ENCODE measurements at regions not wholly inside any gene's neighbourhood (a gene's known extent, or its start where the extent isn't known, plus 50 kb on each side); places are given as distances from the start of the nearest gene placed in this dataset.

DNA sequence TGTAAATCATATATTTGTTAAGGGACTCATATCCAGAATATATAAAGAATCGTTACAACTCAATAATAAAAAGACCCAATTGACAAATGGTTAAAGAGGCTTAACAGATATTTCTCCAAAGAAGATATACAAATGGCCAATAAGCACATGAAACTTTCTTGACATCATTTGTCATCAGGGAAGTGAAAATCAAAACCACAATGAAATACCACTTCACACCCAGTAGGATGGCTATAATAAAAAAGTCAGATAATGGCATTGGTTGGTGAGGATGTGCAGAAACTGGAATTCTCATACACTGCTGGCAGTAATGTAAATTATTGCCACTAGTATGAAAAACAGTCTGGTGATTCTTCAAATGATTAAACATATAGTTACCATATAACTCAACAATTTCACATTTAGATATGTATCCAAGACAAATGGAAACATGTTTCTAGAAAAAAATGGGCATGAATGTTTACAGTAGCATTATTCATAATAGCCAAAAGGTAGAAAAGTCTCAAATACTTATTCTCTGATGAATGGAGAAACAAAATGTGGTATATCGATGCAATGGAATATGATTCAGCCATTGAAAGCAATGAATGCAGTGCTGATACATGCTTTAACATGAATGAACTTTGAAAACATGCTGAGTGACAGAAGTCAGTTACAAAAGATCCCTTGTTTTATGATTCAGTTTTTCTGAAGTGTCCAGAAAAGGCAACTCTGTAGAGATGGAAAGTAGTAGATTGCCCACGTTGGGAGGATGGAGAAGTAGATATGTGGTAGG lies 304.6 kb upstream of the ZEB2 start:
- H3K4me3 Mint-ChIP-seq: no peak overlapping the region
- POLR2A ChIA-PET: no interaction called here
- no peak overlapping the region for H3K27ac Mint-ChIP-seq
- CTCF ChIA-PET: no interaction called here
- DNase-seq: no peak
- H3K4me1 Mint-ChIP-seq: no peaks in the 10 kb centered on the region
- H3K36me3 Mint-ChIP-seq (ENCODE audit: low read depth): no peaks in the 10 kb centered on the region
- H3K9me3 Mint-ChIP-seq: no peaks in the 10 kb centered on the region
- H3K27me3 Mint-ChIP-seq: peaks cover 3% of the 10 kb centered on the region

DNA sequence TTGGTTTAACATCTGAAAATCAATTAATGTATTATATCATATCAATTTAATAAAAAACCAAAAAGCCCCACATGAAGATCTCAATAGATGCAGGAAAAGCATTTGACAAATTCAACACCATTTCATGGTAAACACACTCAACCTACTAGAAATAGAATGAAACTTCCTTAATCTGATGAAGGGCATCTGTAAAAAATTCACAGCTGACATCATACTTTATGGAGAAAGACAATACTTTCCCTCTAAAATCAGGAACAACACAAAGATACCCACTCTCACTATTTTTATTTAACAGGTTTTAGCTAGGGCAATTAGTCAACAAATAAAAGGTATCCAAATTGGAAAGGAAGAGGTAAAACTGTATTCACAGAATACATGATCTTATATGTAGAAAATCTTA lies 303.0 kb upstream of the ZEB2 start:
- H3K4me3 Mint-ChIP-seq: no peak overlapping the region
- ChIA-PET CTCF (no interaction called here), POLR2A (no interaction called here)
- DNase-seq: no peak
- no peaks in the 10 kb centered on the region for H3K36me3 Mint-ChIP-seq (ENCODE audit: low read depth)
- H3K27me3 Mint-ChIP-seq: no peaks in the 10 kb centered on the region
- no peaks in the 10 kb centered on the region for H3K4me1 Mint-ChIP-seq
- H3K9me3 Mint-ChIP-seq: no peaks in the 10 kb centered on the region
- H3K27ac Mint-ChIP-seq: no peak overlapping the region

DNA sequence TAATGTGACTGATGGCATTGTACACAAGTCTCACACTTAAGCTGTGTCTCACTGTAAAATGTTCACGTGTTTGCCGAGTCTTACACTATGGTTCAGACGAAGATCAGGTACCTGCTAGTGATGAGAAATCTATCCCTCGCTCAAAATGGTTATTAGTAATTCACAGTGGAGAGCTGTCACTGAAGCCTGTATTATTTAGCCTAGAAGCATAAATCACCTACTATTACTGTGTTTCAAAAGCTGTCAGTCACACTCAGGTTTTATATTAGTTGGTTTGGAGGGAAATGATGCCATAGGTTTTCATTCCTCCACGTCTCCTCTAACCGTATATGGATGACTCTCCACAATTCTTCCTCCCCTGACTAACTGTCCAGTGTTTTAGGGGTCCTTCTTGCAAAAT lies 292.4 kb upstream of the ZEB2 start:
- Mint-ChIP-seq H3K4me1 (no peaks in the 10 kb centered on the region), H3K9me3 (no peaks in the 10 kb centered on the region), H3K27ac (no peak overlapping the region), H3K36me3 (ENCODE audit: low read depth) (no peaks in the 10 kb centered on the region), H3K4me3 (no peak overlapping the region), H3K27me3 (peaks cover 2% of the 10 kb centered on the region)
- CTCF ChIA-PET: no interaction called here
- no peak for DNase-seq
- POLR2A ChIA-PET: no interaction called here

DNA sequence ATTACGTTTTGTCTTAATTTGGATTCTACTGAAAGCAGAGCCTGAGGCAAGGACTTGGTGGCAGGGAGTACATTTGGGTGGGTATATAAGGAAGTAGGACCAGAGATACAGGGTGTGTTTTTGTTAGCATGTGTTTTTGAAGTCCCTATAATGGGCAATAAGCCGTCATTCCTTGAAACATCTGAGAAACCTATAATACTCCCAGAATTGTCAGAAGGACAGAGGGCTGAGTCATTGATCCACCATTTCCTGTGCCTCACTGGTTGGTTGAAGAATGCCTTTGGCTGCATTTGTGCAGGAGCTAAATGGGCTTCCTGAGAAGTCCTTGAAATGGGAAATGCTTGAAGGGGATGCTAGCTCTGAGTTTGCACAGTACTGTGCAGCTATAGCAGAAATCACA lies 281.8 kb upstream of the ZEB2 start:
- no peak for DNase-seq

DNA sequence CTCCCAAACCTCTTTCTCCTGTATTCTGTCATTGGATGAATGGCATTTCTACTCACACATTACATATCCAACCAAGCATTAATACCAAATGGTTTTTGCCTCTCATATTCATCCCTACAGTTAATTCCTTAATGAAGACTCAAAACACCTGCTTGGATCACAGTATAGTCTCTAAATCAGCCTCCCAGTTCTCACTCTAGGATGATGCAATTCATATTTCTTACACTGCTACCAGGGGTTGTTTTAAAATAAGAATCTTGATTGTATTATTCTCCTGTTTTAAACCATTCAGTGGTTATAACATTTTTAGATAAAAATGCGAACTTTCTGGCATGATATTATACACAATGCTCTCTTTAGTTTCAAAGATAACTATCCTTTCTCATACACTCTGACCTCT lies 281.4 kb upstream of the ZEB2 start:
- POLR2A ChIA-PET: no interaction called here
- H3K4me3 Mint-ChIP-seq: no peak overlapping the region

More for the DNA sequence above, 281.8 kb upstream of the ZEB2 start:
- H3K27ac Mint-ChIP-seq: no peak overlapping the region
- peaks cover 2% of the 10 kb centered on the region for H3K27me3 Mint-ChIP-seq
- no peaks in the 10 kb centered on the region for H3K9me3 Mint-ChIP-seq
- no peaks in the 10 kb centered on the region for H3K4me1 Mint-ChIP-seq
- no peaks in the 10 kb centered on the region for H3K36me3 Mint-ChIP-seq (ENCODE audit: low read depth)
- ChIA-PET CTCF (no interaction called here), POLR2A (no interaction called here)
- no peak overlapping the region for H3K4me3 Mint-ChIP-seq

DNA sequence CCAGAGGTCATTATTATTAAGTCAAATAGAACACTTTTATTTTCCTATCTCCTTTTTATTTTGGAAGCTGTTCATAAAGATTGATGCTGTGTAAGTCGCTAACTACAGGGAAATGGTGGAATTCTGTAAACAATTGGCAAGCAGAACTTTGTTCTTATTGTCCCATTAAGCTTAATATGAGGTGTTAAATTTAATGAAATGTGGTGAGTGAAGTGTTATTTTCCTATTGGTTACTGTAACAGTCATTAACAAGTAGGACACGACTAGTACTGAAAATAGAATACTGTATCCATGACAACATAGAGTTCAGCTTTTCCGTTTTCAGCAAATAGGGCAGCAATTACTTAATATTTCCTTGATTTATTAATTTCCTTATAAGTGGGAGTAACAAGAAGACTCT lies 279.1 kb upstream of the ZEB2 start:
- ChIA-PET CTCF (no interaction called here), POLR2A (no interaction called here)
- DNase-seq: no peak
- Mint-ChIP-seq H3K4me1 (no peaks in the 10 kb centered on the region), H3K9me3 (no peaks in the 10 kb centered on the region), H3K4me3 (no peak overlapping the region), H3K27me3 (peaks cover 2% of the 10 kb centered on the region), H3K27ac (no peak overlapping the region), H3K36me3 (ENCODE audit: low read depth) (no peaks in the 10 kb centered on the region)

More for the DNA sequence above, 281.4 kb upstream of the ZEB2 start:
- H3K27me3 Mint-ChIP-seq: peaks cover 2% of the 10 kb centered on the region
- H3K4me1 Mint-ChIP-seq: no peaks in the 10 kb centered on the region
- CTCF ChIA-PET: no interaction called here
- H3K36me3 Mint-ChIP-seq (ENCODE audit: low read depth): no peaks in the 10 kb centered on the region
- DNase-seq: no peak
- H3K27ac Mint-ChIP-seq: no peak overlapping the region
- H3K9me3 Mint-ChIP-seq: no peaks in the 10 kb centered on the region

DNA sequence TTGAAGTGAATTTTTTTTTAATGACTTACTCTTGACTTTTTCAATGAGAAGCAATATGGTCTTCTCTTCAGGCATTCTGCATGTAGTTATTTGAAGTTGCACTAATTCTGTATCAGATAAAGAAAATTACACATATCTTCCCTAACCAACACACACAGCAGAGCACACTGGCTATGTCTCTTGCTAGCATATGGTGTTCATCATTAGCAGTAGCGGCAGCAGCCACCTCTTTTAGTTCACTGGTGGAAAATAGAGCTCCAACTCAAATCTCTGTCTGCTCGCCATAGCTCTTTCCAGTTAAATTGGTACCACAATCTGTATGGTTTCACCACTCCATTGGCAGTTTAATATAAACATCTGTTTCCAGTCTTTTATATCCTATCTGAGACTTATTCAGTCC lies 278.1 kb upstream of the ZEB2 start:
- DNase-seq: no peak
- H3K4me3 Mint-ChIP-seq: no peak overlapping the region
- no peaks in the 10 kb centered on the region for H3K4me1 Mint-ChIP-seq
- peaks cover under 1% of the 10 kb centered on the region for H3K27me3 Mint-ChIP-seq
- H3K36me3 Mint-ChIP-seq (ENCODE audit: low read depth): no peaks in the 10 kb centered on the region
- no peaks in the 10 kb centered on the region for H3K9me3 Mint-ChIP-seq
- CTCF ChIA-PET: no interaction called here
- H3K27ac Mint-ChIP-seq: no peak overlapping the region
- POLR2A ChIA-PET: no interaction called here

DNA sequence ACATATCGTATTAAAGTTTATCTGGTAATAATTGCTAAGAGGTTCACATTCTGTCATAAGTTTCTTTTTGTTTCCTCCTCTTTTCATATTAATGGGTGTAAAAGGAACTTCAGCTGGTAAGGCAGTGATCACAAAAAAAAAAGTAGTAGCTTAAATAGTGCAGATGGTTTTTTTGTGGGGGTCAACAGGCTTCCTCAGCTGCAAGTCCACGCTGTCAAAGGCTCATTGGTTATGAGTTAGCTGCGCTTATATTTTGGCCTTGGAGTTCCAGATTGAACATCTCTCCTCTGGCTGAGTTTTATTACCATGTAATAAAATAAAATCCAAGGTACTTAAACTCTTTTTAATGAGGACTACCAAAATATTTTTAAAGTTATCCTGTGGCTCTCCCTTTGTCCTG lies 277.0 kb upstream of the ZEB2 start:
- CTCF ChIA-PET: no interaction called here
- Mint-ChIP-seq H3K27me3 (no peaks in the 10 kb centered on the region), H3K36me3 (ENCODE audit: low read depth) (no peaks in the 10 kb centered on the region), H3K4me1 (no peaks in the 10 kb centered on the region), H3K4me3 (no peak overlapping the region), H3K27ac (no peak overlapping the region), H3K9me3 (no peaks in the 10 kb centered on the region)
- POLR2A ChIA-PET: no interaction called here
- DNase-seq: no peak

DNA sequence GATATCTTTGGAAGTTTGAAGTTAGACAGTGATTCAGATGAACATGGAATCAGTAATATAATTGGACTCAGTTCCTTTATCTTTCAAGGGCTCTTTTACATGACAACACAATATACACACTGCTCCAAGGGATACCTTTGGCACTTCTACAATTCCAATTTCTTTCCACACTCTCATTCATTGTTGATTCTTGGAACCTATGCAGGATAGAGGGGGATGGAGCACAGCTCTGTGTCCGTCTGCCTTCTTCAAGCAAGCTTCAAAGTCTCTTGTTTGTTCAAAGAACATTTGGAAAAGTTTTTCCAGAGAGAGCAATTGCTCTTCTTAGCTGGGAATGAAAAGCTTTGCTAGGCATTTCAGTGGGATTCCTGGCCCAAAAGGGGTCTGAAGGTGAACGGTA lies 276.2 kb upstream of the ZEB2 start:
- no peak for DNase-seq
- Mint-ChIP-seq H3K4me3 (no peak overlapping the region), H3K36me3 (ENCODE audit: low read depth) (no peaks in the 10 kb centered on the region), H3K9me3 (no peaks in the 10 kb centered on the region), H3K4me1 (no peaks in the 10 kb centered on the region), H3K27ac (no peak overlapping the region), H3K27me3 (no peaks in the 10 kb centered on the region)
- ChIA-PET POLR2A (no interaction called here), CTCF (no interaction called here)

DNA sequence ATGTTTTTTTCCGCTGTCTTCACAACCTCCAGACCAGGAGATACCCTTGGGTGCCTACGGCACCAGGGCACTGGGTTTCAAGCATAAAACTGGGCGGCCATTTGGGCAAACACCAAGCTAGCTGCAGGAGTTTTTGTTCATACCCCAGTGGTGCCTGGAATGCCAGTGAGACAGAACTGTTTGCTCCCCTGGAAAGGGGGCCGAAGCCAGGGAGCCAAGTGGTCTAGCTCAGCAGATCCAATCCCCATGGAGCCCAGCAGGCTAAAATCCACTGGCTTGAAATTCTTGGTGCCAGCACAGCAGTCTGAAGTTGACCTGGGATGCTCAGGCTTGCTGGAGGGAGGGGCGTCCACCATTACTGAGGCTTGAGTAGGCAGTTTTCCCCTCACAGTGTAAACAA lies 265.3 kb upstream of the ZEB2 start:
- POLR2A ChIA-PET: no interaction called here
- no peaks in the 10 kb centered on the region for H3K4me1 Mint-ChIP-seq
- H3K4me3 Mint-ChIP-seq: no peak overlapping the region
- H3K27ac Mint-ChIP-seq: no peak overlapping the region
- H3K36me3 Mint-ChIP-seq (ENCODE audit: low read depth): no peaks in the 10 kb centered on the region
- peaks cover 4% of the 10 kb centered on the region for H3K27me3 Mint-ChIP-seq
- peaks cover 3% of the 10 kb centered on the region for H3K9me3 Mint-ChIP-seq
- DNase-seq: no peak
- CTCF ChIA-PET: no interaction called here

DNA sequence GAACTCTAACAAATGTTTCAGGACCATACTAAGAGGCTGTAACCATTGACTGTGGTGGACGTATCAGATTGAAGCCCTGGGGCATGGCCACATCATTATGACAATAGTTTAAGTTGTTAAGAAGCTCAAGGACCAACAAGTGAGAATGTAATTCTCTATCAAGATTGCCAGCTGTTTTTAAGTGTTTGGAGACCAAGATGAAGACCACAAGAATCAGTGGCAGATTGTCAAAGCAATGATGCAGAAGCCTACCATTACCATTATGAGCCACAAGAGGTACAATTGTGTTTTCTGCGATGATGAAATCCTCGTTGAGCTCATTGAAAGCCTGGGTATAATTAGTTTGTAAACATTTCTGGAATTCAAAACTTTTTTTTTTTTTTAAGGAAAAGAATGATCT lies 261.1 kb upstream of the ZEB2 start:
- Mint-ChIP-seq H3K36me3 (ENCODE audit: low read depth) (no peaks in the 10 kb centered on the region), H3K4me3 (no peak overlapping the region), H3K27me3 (peaks cover 2% of the 10 kb centered on the region), H3K4me1 (no peaks in the 10 kb centered on the region), H3K9me3 (no peaks in the 10 kb centered on the region), H3K27ac (no peak overlapping the region)
- ChIA-PET POLR2A (no interaction called here), CTCF (no interaction called here)
- no peak for DNase-seq

DNA sequence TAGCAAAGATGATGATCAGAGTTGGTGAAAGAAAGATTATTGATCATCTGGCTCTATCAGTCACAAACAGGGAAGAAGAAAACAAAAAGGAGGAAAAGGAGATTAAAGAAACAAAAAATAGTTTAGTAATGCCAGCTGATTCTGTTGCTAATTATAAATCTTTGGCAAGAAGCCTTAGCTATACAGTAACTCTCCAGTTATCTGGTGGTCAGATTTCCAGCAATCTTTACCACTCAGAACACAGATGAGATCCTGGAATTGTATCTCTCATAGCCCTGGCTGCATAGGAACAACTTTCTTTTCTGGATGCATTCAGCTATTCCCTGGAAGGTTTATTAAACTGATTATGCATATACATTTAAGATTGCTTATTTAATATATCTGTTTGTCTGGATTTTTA lies 256.8 kb upstream of the ZEB2 start:
- Mint-ChIP-seq H3K4me1 (no peaks in the 10 kb centered on the region), H3K9me3 (no peaks in the 10 kb centered on the region), H3K4me3 (no peak overlapping the region), H3K36me3 (ENCODE audit: low read depth) (no peaks in the 10 kb centered on the region), H3K27ac (no peak overlapping the region), H3K27me3 (peaks cover 2% of the 10 kb centered on the region)
- no peak for DNase-seq
- CTCF ChIA-PET: no interaction called here
- POLR2A ChIA-PET: no interaction called here

DNA sequence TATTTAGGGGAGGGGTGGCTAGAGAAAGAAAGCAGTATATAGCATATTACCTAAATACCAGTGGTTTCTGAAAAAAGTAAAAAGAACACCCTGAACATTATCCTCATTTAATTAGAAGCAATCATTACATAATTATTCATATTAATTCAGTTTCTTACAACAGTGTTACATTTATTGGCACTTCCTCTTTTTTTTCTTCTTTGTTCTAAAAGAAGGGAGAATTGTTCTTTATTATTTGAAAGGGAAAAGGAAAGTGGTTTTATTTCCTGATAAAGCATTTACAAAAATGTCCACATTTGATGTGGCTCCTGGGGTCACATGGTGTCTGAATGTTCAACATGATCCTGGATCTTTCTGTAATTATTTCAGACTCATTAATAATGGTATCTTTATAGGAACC lies 254.9 kb upstream of the ZEB2 start:
- DNase-seq: no peak
- POLR2A ChIA-PET: no interaction called here
- Mint-ChIP-seq H3K36me3 (ENCODE audit: low read depth) (no peaks in the 10 kb centered on the region), H3K9me3 (no peaks in the 10 kb centered on the region), H3K27ac (no peak overlapping the region), H3K4me1 (no peaks in the 10 kb centered on the region), H3K4me3 (no peak overlapping the region), H3K27me3 (no peaks in the 10 kb centered on the region)
- CTCF ChIA-PET: no interaction called here

DNA sequence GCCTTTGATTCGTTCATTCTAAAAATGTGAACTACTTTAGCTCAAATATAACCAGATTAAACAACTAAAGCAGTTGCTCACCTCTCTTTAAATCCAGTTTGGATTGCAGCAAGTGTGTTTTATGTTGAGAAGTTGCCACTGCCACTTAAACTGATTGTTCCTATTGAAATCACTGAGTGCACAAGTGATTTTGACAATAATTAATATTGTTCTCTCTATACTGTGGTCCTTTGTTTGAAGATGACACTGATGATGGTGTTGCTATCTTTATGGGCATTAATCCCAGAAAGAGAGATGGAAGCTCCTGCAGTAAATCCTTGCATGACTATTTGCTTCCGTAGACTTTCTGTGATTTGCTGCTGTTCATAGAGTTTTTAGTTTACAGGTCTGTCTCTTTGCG lies 251.4 kb upstream of the ZEB2 start:
- DNase-seq: no peak
- Mint-ChIP-seq H3K4me1 (no peaks in the 10 kb centered on the region), H3K27me3 (peaks cover 3% of the 10 kb centered on the region), H3K4me3 (no peak overlapping the region), H3K9me3 (no peaks in the 10 kb centered on the region), H3K36me3 (ENCODE audit: low read depth) (no peaks in the 10 kb centered on the region), H3K27ac (no peak overlapping the region)
- ChIA-PET POLR2A (no interaction called here), CTCF (no interaction called here)
